Neural cell (in vitro differentiated cells): ENCODE measurements at regions not wholly inside any gene's neighbourhood (a gene's known extent, or its start where the extent isn't known, plus 50 kb on each side); places are given as distances from the start of the nearest gene placed in this dataset.

Experiments used
- H2AFZ ChIP-seq: fragments of 200-600, 300-800 bp; sonication (generic), shearing (Covaris generic); 2 replicates; pipeline ENCODE4 v1.6.0; 2014; ENCODE audit warnings: low read depth, mild to moderate bottlenecking, antibody characterized with exemption, low read length, moderate library complexity
- H3F3A ChIP-seq: fragments of 200-600 bp; shearing (Covaris generic); 2 replicates; pipeline ENCODE4 v1.6.1; 2016; ENCODE audit warnings: mild to moderate bottlenecking, moderate library complexity, mixed read lengths, antibody characterized with exemption, low read length; ENCODE audit not compliant: insufficient read depth, poor library complexity, severe bottlenecking
- H3K27ac ChIP-seq: fragments of 200-600, 300-800 bp; sonication (generic), shearing (Covaris generic); 2 replicates; pipeline ENCODE4 v1.5.1; 2014; ENCODE audit warnings: mild to moderate bottlenecking, low read length, moderate library complexity
- H3K27me3 ChIP-seq: fragments of 300-800, 200-600 bp; sonication (generic), shearing (Covaris generic); 2 replicates; pipeline ENCODE4 v1.6.0; 2014; ENCODE audit warnings: mild to moderate bottlenecking, low read depth, low read length, moderate library complexity; ENCODE audit not compliant: insufficient read depth
- H3K36me3 ChIP-seq: fragments of 300-800, 200-600 bp; sonication (generic), shearing (Covaris generic); 2 replicates; pipeline ENCODE4 v1.5.1; 2014; ENCODE audit warnings: mild to moderate bottlenecking, antibody characterized with exemption, low read length, moderate library complexity; ENCODE audit not compliant: insufficient read depth
- H3K4me2 ChIP-seq: fragments of 300-800, 200-600 bp; sonication (generic), shearing (Covaris generic); 2 replicates; pipeline ENCODE4 v1.6.0; 2014; ENCODE audit warnings: mild to moderate bottlenecking, low read length
- H3K4me3 ChIP-seq: fragments of 300-800, 200-600 bp; sonication (generic), shearing (Covaris generic); 2 replicates; pipeline ENCODE4 v1.5.1; 2014; ENCODE audit warnings: mild to moderate bottlenecking, low read length, moderate library complexity
- H3K79me2 ChIP-seq: fragments of 200-600 bp; shearing (Covaris generic); replicated peaks from 2 replicates; pipeline ENCODE4 v1.6.0; 2014; ENCODE audit warnings: mild to moderate bottlenecking, low read length, moderate library complexity; ENCODE audit not compliant: insufficient read depth
- H3K9ac ChIP-seq: fragments of 300-800, 200-600 bp; sonication (generic), shearing (Covaris generic); 2 replicates; pipeline ENCODE4 v1.6.1; 2016; ENCODE audit warnings: mild to moderate bottlenecking, low read length, mixed read lengths
- H3K9me2 ChIP-seq: fragments of 200-600 bp; shearing (Covaris generic); 2 replicates; pipeline ENCODE4 v1.6.1; 2016; ENCODE audit warnings: mild to moderate bottlenecking, low read length, mixed read lengths; ENCODE audit not compliant: insufficient read depth
- H3K9me3 ChIP-seq: fragments of 200-600, 300-800 bp; sonication (generic), shearing (Covaris generic); 2 replicates; pipeline ENCODE4 v1.6.1; 2016; ENCODE audit warnings: mild to moderate bottlenecking, mixed run types, low read length, moderate library complexity, mixed read lengths
- H4K20me1 ChIP-seq: fragments of 200-600 bp; shearing (Covaris generic); 2 replicates; pipeline ENCODE4 v1.6.1; 2016; ENCODE audit warnings: mild to moderate bottlenecking, mixed run types; ENCODE audit not compliant: insufficient read depth
- EP300 ChIP-seq: fragments of 450-650 bp; conservative IDR thresholded peaks from 2 replicates; pipeline ENCODE4 v1.6.1; 2014; ENCODE audit warnings: antibody characterized with exemption, mild to moderate bottlenecking, moderate library complexity; ENCODE audit not compliant: poor library complexity, severe bottlenecking
- EZH2 ChIP-seq: fragments of 200-600, 300-800 bp; shearing (Covaris generic), sonication (generic); IDR thresholded peaks from 2 replicates; pipeline ENCODE4 v1.6.1; 2014; ENCODE audit warnings: antibody characterized with exemption, low read length, borderline replicate concordance, mild to moderate bottlenecking; ENCODE audit not compliant: insufficient read depth, poor library complexity, severe bottlenecking
- MXI1 ChIP-seq: fragments of 450-650 bp; conservative IDR thresholded peaks from 2 replicates; pipeline ENCODE4 v1.6.1; 2014; ENCODE audit warnings: antibody characterized with exemption, mild to moderate bottlenecking; ENCODE audit not compliant: poor library complexity, severe bottlenecking
- POLR2AphosphoS5 ChIP-seq: IDR thresholded peaks from 2 replicates; pipeline ENCODE4 v1.6.1; 2012
- RAD21 ChIP-seq: fragments of 450-650 bp; conservative IDR thresholded peaks from 2 replicates; pipeline ENCODE4 v1.6.1; 2014; ENCODE audit warnings: antibody characterized with exemption, mild to moderate bottlenecking, moderate library complexity
- SMC3 ChIP-seq: fragments of 450-650 bp; conservative IDR thresholded peaks from 2 replicates; pipeline ENCODE4 v1.6.1; 2014; ENCODE audit warnings: antibody characterized with exemption, mild to moderate bottlenecking, moderate library complexity; ENCODE audit not compliant: poor library complexity
- TAF1 ChIP-seq: IDR thresholded peaks from 2 replicates; pipeline ENCODE4 v1.6.1; 2012; ENCODE audit warnings: low read depth
- TF ChIP-seq, protein P1 (sequence below): IDR thresholded peaks from 2 replicates; pipeline ENCODE4 v1.6.1; 2012; ENCODE audit warnings: borderline replicate concordance
- TF ChIP-seq, protein P2 (sequence below): fragments of 450-650 bp; IDR thresholded peaks from 2 replicates; pipeline ENCODE4 v1.5.1; 2014; ENCODE audit warnings: antibody characterized with exemption, mild to moderate bottlenecking, moderate library complexity; ENCODE audit not compliant: poor library complexity, severe bottlenecking

DNA sequence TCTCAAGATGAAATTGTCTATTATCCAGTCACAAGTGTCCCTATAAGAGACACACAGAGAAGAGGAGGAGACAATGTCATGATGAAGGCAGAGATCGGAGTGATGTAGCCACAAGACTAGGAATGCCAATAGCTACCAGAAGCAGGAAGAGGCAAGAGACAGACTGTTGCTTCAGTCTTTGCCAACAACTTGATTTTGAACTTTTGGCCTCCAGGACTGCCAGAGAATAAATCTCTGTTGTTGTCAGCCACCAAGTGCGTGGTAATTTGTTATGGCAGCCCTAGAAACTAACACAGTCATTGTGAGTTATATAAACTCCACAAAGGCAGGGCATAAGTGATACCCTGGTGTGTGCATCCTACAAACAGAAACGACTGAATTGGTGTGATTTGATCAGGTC lies 517.0 kb downstream of the BTBD3 start:
- Histone ChIP-seq H3K4me3 (no peak overlapping the region), H3K79me2 (no peaks in the 10 kb centered on the region), H3K9ac (no peak overlapping the region), H3K9me3 (no peaks in the 10 kb centered on the region), H2AFZ (no peak overlapping the region), H3K36me3 (no peaks in the 10 kb centered on the region), H3K9me2 (no peaks in the 10 kb centered on the region), H3K27ac (no peak overlapping the region), H4K20me1 (no peaks in the 10 kb centered on the region), H3F3A (no peaks in the 10 kb centered on the region), H3K27me3 (no peaks in the 10 kb centered on the region), H3K4me2 (no peak overlapping the region)
- no peak for TF ChIP-seq POLR2AphosphoS5
- TF ChIP-seq EZH2, result no peak
- TF ChIP-seq EP300, result no peak
- TF ChIP-seq, protein P1, sequence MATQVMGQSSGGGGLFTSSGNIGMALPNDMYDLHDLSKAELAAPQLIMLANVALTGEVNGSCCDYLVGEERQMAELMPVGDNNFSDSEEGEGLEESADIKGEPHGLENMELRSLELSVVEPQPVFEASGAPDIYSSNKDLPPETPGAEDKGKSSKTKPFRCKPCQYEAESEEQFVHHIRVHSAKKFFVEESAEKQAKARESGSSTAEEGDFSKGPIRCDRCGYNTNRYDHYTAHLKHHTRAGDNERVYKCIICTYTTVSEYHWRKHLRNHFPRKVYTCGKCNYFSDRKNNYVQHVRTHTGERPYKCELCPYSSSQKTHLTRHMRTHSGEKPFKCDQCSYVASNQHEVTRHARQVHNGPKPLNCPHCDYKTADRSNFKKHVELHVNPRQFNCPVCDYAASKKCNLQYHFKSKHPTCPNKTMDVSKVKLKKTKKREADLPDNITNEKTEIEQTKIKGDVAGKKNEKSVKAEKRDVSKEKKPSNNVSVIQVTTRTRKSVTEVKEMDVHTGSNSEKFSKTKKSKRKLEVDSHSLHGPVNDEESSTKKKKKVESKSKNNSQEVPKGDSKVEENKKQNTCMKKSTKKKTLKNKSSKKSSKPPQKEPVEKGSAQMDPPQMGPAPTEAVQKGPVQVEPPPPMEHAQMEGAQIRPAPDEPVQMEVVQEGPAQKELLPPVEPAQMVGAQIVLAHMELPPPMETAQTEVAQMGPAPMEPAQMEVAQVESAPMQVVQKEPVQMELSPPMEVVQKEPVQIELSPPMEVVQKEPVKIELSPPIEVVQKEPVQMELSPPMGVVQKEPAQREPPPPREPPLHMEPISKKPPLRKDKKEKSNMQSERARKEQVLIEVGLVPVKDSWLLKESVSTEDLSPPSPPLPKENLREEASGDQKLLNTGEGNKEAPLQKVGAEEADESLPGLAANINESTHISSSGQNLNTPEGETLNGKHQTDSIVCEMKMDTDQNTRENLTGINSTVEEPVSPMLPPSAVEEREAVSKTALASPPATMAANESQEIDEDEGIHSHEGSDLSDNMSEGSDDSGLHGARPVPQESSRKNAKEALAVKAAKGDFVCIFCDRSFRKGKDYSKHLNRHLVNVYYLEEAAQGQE, result no peak

DNA sequence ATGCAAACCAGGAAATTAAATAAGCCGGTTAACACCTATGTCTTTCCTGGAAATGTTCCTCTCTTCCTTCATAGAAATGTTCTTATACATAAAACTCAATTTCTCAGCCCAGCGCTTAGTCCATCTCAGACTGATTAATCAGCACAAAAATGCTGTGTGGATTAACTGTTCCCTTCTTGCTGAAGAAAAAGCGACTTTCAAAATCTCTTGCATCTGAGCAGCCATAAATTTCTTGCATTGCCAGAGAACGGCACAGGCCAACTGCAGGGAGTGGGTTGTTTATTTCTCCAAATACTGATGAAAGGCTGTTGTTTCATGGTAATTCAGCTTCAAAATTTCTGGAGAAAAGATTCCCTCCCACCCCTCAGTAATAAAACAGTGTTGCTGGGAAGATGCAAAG lies 517.6 kb downstream of the BTBD3 start:
- H3K27me3 ChIP-seq, result no peaks in the 10 kb centered on the region
- H3K4me2 ChIP-seq, result no peak overlapping the region
- no peak overlapping the region for H3K4me3 ChIP-seq
- H3K9me2 ChIP-seq, result no peaks in the 10 kb centered on the region
- H3K9me3 ChIP-seq, result no peaks in the 10 kb centered on the region
- no peak overlapping the region for H3K9ac ChIP-seq
- H3K36me3 ChIP-seq, result no peaks in the 10 kb centered on the region
- TF ChIP-seq SMC3 (no peak), EP300 (no peak), TAF1 (no peak), MXI1 (no peak)
- TF ChIP-seq, protein P1, result no peak
- no peaks in the 10 kb centered on the region for H3F3A ChIP-seq
- no peak overlapping the region for H3K27ac ChIP-seq
- no peak overlapping the region for H2AFZ ChIP-seq
- no peaks in the 10 kb centered on the region for H4K20me1 ChIP-seq
- no peaks in the 10 kb centered on the region for H3K79me2 ChIP-seq

DNA sequence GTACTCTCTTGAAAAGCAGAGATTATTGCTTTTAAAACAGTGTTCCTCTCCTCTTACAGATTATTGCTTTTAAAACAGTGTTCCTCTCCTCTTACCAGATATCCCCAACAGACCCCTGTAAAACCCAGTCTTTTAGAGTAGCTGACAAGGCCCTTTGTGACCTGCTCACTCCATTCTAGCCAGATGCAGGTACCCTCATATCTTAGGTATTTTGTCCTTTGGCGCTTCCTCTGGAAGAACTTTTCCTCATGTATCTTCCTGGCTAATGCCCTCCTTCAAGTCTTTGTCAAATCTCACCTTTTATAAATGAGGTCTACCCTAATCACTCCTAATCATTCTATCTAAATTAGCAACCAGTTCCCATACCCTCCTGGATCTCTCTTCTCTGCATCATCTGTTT lies 536.0 kb downstream of the BTBD3 start:
- Histone ChIP-seq H3K9ac (no peak overlapping the region), H3K27ac (no peak overlapping the region), H3K4me3 (no peak overlapping the region), H3K9me2 (no peaks in the 10 kb centered on the region), H4K20me1 (no peaks in the 10 kb centered on the region), H3F3A (no peaks in the 10 kb centered on the region), H3K27me3 (no peaks in the 10 kb centered on the region), H3K79me2 (no peaks in the 10 kb centered on the region), H3K9me3 (no peaks in the 10 kb centered on the region), H2AFZ (no peak overlapping the region), H3K4me2 (no peak overlapping the region), H3K36me3 (no peaks in the 10 kb centered on the region)
- TF ChIP-seq POLR2AphosphoS5 (no peak), EZH2 (no peak), EP300 (no peak), TAF1 (no peak), SMC3 (no peak), RAD21 (no peak), MXI1 (no peak)
- TF ChIP-seq, protein P1, result no peak
- TF ChIP-seq, protein P2, sequence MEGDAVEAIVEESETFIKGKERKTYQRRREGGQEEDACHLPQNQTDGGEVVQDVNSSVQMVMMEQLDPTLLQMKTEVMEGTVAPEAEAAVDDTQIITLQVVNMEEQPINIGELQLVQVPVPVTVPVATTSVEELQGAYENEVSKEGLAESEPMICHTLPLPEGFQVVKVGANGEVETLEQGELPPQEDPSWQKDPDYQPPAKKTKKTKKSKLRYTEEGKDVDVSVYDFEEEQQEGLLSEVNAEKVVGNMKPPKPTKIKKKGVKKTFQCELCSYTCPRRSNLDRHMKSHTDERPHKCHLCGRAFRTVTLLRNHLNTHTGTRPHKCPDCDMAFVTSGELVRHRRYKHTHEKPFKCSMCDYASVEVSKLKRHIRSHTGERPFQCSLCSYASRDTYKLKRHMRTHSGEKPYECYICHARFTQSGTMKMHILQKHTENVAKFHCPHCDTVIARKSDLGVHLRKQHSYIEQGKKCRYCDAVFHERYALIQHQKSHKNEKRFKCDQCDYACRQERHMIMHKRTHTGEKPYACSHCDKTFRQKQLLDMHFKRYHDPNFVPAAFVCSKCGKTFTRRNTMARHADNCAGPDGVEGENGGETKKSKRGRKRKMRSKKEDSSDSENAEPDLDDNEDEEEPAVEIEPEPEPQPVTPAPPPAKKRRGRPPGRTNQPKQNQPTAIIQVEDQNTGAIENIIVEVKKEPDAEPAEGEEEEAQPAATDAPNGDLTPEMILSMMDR, result no peak
